ENCODE measurements at regions not wholly inside any gene's neighbourhood (a gene's known extent, or its start where the extent isn't known, plus 50 kb on each side); places are given as distances from the start of the nearest gene placed in this dataset.
"Not testable (repeated sequence)": the region's sequence is repeated elsewhere in the genome, so short reads cannot be mapped to it uniquely, and the experiment has no call there.

DNA sequence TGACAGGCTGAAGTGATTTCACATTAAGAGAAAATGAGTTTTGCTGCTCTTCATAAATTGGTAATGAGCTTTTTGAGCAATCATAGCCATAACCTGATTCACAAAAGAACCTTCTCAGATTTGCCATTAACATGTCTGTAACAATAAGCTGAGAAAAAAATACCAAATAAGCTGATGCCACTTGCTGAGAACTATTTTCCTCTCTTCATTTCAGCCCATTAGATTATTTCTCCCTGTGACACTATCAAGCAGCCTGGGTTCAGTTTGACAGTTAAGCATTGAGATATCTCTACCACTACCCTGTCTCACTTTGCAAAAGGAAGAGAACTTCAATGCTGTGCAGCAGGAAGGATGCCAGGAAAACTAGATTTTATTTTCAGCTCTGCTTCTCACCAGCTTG, 673.9 kb downstream of the TRIB2 start:
- H3K4me3 Mint-ChIP-seq = no peak overlapping the region
- Histone ChIP-seq H3K36me3 (ENCODE audit: control insufficient read depth in 2 of 2, extremely low read depth in 1 of 2, insufficient read depth in 1 of 2, low read length in 1 of 2) (no peaks in the 10 kb centered on the region), H3K27me3 (replicated peaks in 1 of 2; ENCODE audit: control insufficient read depth in 2 of 2, extremely low read depth in 1 of 2, insufficient read depth in 2 of 2, low read length in 1 of 2) (no peaks in the 10 kb centered on the region), H3K27ac (ENCODE audit: low read length) (no peak overlapping the region), H3K4me3 (ENCODE audit: control insufficient read depth in 1 of 2, extremely low read depth in 1 of 2, low read length in 1 of 2) (no peak overlapping the region), H3K4me1 (ENCODE audit: control insufficient read depth in 1 of 2, extremely low read depth in 1 of 2, insufficient read depth in 2 of 2, low read length in 2 of 2) (no peaks in the 10 kb centered on the region), H3K9me3 (no peaks in the 10 kb centered on the region)
- H3K4me1 Mint-ChIP-seq = no peaks in the 10 kb centered on the region
- ChIA-PET CTCF (no interaction called here), POLR2A (no interaction called here)
- DNase-seq (no peak), ATAC-seq (replicated peaks in 1 of 4) (no peak)
- H3K27me3 Mint-ChIP-seq = no peaks in the 10 kb centered on the region
- peaks cover 4 to 12% (median 11%) of the 10 kb centered on the region in 3 donors for H3K9me3 Mint-ChIP-seq
- H3K36me3 Mint-ChIP-seq = no peaks in the 10 kb centered on the region
- no peak overlapping the region for H3K27ac Mint-ChIP-seq

DNA sequence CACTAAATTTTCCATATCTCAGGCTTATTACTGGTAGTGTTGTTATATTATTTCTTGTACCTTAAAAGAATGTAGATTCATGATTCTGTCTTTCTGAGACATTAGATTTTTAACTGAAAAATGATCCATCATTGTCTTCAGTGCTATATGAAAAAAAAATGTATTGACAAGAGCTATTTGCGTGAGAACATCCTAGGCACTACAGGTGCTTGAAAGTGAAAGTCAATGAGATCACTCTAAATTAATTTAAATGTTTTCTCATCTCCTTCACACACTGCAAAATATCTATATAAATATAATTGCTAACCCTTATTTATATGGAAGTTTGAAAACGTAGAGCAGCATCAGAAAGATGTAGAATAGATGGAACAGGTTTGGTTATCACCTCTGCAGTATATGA, 684.6 kb downstream of the TRIB2 start:
- WGBS (ENCODE audit: insufficient coverage) = no CpG with 5 or more reads among the region's 2 CpGs
- no peaks in the 10 kb centered on the region for H3K4me1 ChIP-seq (ENCODE audit: control insufficient read depth in 1 of 2, extremely low read depth in 1 of 2, insufficient read depth in 2 of 2, low read length in 2 of 2)
- Mint-ChIP-seq H3K27me3 (no peaks in the 10 kb centered on the region), H3K4me1 (no peaks in the 10 kb centered on the region), H3K4me3 (no peak overlapping the region), H3K9me3 (peaks cover 11 to 28% (median 19%) of the 10 kb centered on the region in 3 donors), H3K36me3 (no peaks in the 10 kb centered on the region), H3K27ac (no peak overlapping the region)
- H3K9me3 ChIP-seq = no peaks in the 10 kb centered on the region
- no peaks in the 10 kb centered on the region for H3K36me3 ChIP-seq (ENCODE audit: control insufficient read depth in 2 of 2, extremely low read depth in 1 of 2, insufficient read depth in 1 of 2, low read length in 1 of 2)
- no peak overlapping the region for H3K27ac ChIP-seq (ENCODE audit: low read length)
- no peak for DNase-seq
- ChIA-PET CTCF (no interaction called here), POLR2A (no interaction called here)
- no peak for ATAC-seq (replicated peaks in 1 of 4)
- H3K27me3 ChIP-seq (replicated peaks in 1 of 2; ENCODE audit: control insufficient read depth in 2 of 2, extremely low read depth in 1 of 2, insufficient read depth in 2 of 2, low read length in 1 of 2) = no peaks in the 10 kb centered on the region
- H3K4me3 ChIP-seq (ENCODE audit: control insufficient read depth in 1 of 2, extremely low read depth in 1 of 2, low read length in 1 of 2) = no peak overlapping the region

DNA sequence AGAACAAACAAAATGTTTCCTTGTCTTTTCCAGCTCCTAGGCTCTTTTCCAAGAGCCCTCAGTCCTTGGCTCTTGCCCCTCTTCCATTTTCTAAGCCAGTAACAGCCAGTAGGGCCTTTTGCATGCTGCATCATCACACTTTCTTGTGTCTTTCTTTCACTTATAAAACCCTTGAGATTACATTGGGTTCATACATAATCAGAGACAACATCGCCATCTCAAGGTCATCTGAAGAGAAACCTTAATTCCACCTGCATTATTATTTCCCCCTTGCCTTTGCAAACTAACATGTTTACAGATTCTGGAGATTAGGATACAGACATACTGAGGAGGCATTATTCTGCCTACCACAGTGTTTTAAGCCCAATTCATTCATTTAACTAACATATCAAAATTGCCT, 697.3 kb downstream of the TRIB2 start:
- no CpG with 5 or more reads among the region's 1 CpG for WGBS (ENCODE audit: insufficient coverage)
- no peaks in the 10 kb centered on the region for H3K27me3 ChIP-seq (replicated peaks in 1 of 2; ENCODE audit: control insufficient read depth in 2 of 2, extremely low read depth in 1 of 2, insufficient read depth in 2 of 2, low read length in 1 of 2)
- H3K27ac Mint-ChIP-seq = no peak overlapping the region
- POLR2A ChIA-PET = no interaction called here
- peaks cover 4 to 12% (median 9%) of the 10 kb centered on the region in 3 donors for H3K9me3 Mint-ChIP-seq
- no peaks in the 10 kb centered on the region for H3K27me3 Mint-ChIP-seq
- H3K36me3 ChIP-seq (ENCODE audit: control insufficient read depth in 2 of 2, extremely low read depth in 1 of 2, insufficient read depth in 1 of 2, low read length in 1 of 2) = no peaks in the 10 kb centered on the region
- CTCF ChIA-PET = no interaction called here
- H3K36me3 Mint-ChIP-seq = no peaks in the 10 kb centered on the region
- H3K4me3 ChIP-seq (ENCODE audit: control insufficient read depth in 1 of 2, extremely low read depth in 1 of 2, low read length in 1 of 2) = no peak overlapping the region
- no peaks in the 10 kb centered on the region for H3K4me1 ChIP-seq (ENCODE audit: control insufficient read depth in 1 of 2, extremely low read depth in 1 of 2, insufficient read depth in 2 of 2, low read length in 2 of 2)
- no peaks in the 10 kb centered on the region for H3K4me1 Mint-ChIP-seq
- no peak overlapping the region for H3K4me3 Mint-ChIP-seq
- no peaks in the 10 kb centered on the region for H3K9me3 ChIP-seq
- DNase-seq (no peak), ATAC-seq (replicated peaks in 1 of 4) (no peak)
- H3K27ac ChIP-seq (ENCODE audit: low read length) = no peak overlapping the region

DNA sequence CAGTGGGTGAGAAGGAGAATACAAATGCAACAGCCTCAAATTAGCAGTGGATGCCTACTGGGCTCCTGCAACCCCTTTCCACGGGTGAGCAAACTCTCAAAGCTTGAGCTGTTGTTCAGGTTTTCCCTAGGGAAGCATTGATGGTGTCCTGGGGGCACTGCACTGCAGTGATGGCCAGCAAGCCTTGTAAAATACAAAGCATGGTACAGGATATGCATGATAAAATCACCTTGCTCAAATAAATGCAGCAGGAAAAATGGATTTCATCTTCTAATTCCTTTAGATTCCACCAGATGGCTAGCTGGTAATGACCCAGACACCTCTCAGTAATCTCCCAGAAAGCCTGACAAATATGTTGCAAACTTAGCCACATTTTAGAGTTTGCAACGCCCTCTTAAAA, 698.2 kb downstream of the TRIB2 start:
- ATAC-seq (replicated peaks in 1 of 4) = no peak
- 48% methylated on average over 2 of the region's 2 CpGs for WGBS (ENCODE audit: insufficient coverage)
- Mint-ChIP-seq H3K27me3 (no peaks in the 10 kb centered on the region), H3K4me1 (no peaks in the 10 kb centered on the region), H3K9me3 (peaks cover 4 to 12% (median 9%) of the 10 kb centered on the region in 3 donors), H3K36me3 (no peaks in the 10 kb centered on the region), H3K4me3 (no peak overlapping the region), H3K27ac (no peak overlapping the region)
- Histone ChIP-seq H3K36me3 (ENCODE audit: control insufficient read depth in 2 of 2, extremely low read depth in 1 of 2, insufficient read depth in 1 of 2, low read length in 1 of 2) (no peaks in the 10 kb centered on the region), H3K27ac (ENCODE audit: low read length) (no peak overlapping the region), H3K4me1 (ENCODE audit: control insufficient read depth in 1 of 2, extremely low read depth in 1 of 2, insufficient read depth in 2 of 2, low read length in 2 of 2) (no peaks in the 10 kb centered on the region), H3K4me3 (ENCODE audit: control insufficient read depth in 1 of 2, extremely low read depth in 1 of 2, low read length in 1 of 2) (no peak overlapping the region), H3K9me3 (no peaks in the 10 kb centered on the region), H3K27me3 (replicated peaks in 1 of 2; ENCODE audit: control insufficient read depth in 2 of 2, extremely low read depth in 1 of 2, insufficient read depth in 2 of 2, low read length in 1 of 2) (no peaks in the 10 kb centered on the region)
- no peak for DNase-seq
- ChIA-PET CTCF (interaction anchor here in 1 of 2 donors (0.6 kb wide), 1 partner anchor 17 kb away, joined by 3 read pairs; no protein-coding TSS in a partner anchor), POLR2A (no interaction called here)

DNA sequence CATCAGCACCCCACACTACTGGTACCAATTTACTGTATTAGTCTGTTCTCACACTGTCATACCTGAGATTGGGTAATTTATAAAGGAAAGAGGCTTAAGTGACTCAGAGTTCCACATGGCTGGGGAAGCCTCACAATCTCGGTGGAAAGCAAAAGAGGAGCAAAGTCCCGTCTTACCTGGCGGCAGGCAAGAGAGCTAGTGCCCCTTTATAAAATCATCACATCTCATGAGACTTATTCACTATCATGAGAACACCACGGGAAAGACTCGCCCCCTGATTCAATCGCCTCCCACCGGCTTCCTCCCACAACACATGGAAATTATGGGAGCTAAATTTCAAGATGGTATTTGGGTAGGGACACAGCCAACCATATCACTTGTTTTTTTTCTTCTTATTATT, 717.2 kb downstream of the TRIB2 start:
- H3K4me1 ChIP-seq (ENCODE audit: control insufficient read depth in 1 of 2, extremely low read depth in 1 of 2, insufficient read depth in 2 of 2, low read length in 2 of 2) = no peaks in the 10 kb centered on the region
- no peak overlapping the region for H3K4me3 ChIP-seq (ENCODE audit: control insufficient read depth in 1 of 2, extremely low read depth in 1 of 2, low read length in 1 of 2)
- H3K9me3 ChIP-seq = no peaks in the 10 kb centered on the region
- Mint-ChIP-seq H3K36me3 (no peaks in the 10 kb centered on the region), H3K4me1 (no peaks in the 10 kb centered on the region), H3K9me3 (peaks cover 0 to 20% (median 3%) of the 10 kb centered on the region in 3 donors), H3K27me3 (no peaks in the 10 kb centered on the region), H3K4me3 (no peak overlapping the region), H3K27ac (no peak overlapping the region)
- ChIA-PET CTCF (no interaction called here), POLR2A (no interaction called here)
- no peaks in the 10 kb centered on the region for H3K36me3 ChIP-seq (ENCODE audit: control insufficient read depth in 2 of 2, extremely low read depth in 1 of 2, insufficient read depth in 1 of 2, low read length in 1 of 2)
- ATAC-seq (replicated peaks in 1 of 4) = no peak
- H3K27me3 ChIP-seq (replicated peaks in 1 of 2; ENCODE audit: control insufficient read depth in 2 of 2, extremely low read depth in 1 of 2, insufficient read depth in 2 of 2, low read length in 1 of 2) = no peaks in the 10 kb centered on the region
- no CpG with 5 or more reads among the region's 7 CpGs for WGBS (ENCODE audit: insufficient coverage)
- no peak overlapping the region for H3K27ac ChIP-seq (ENCODE audit: low read length)
- no peak for DNase-seq

DNA sequence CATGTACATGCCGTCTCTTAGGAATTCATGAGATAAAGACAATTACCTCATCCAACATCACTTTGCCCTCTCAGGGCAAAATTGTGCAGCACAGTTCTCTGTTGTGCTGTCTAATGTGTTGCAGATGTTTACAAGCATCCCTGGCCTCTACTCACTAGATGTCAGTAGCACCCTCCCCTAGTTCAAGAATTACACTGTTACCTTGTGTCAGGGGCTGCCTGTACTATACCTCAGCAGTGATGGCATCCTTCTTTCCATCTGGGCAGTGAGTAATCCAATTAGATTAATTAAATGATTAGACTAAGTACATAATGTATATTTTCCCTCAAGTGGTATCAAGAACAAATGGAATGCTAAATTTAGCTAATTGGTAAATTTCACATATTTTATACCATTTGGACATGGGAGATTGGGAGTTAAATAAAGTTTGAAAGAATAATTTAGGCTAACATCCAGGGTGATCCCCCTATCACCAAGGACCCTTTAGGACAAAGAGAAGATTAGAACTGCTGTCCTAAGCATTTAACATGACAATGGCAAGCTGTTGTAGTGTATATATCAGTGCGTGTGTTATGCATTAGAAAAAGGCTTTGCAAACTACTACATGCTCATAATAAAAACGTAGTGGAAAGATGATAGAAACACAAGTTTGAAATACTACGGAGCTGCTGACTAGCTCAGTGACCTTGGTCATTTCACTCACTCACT, 727.0 kb downstream of the TRIB2 start:
- H3K27ac ChIP-seq (ENCODE audit: low read length); H3K27me3 Mint-ChIP-seq; CTCF ChIA-PET; H3K4me1 ChIP-seq (ENCODE audit: control insufficient read depth in 1 of 2, extremely low read depth in 1 of 2, insufficient read depth in 2 of 2, low read length in 2 of 2); H3K4me3 ChIP-seq (ENCODE audit: control insufficient read depth in 1 of 2, extremely low read depth in 1 of 2, low read length in 1 of 2); H3K4me1 Mint-ChIP-seq; H3K27ac Mint-ChIP-seq; H3K36me3 ChIP-seq (ENCODE audit: control insufficient read depth in 2 of 2, extremely low read depth in 1 of 2, insufficient read depth in 1 of 2, low read length in 1 of 2); H3K9me3 Mint-ChIP-seq; H3K4me3 Mint-ChIP-seq; POLR2A ChIA-PET; DNase-seq; H3K36me3 Mint-ChIP-seq; H3K27me3 ChIP-seq (replicated peaks in 1 of 2; ENCODE audit: control insufficient read depth in 2 of 2, extremely low read depth in 1 of 2, insufficient read depth in 2 of 2, low read length in 1 of 2); ATAC-seq (replicated peaks in 1 of 4); H3K9me3 ChIP-seq: not testable (repeated sequence)
- no CpG with 5 or more reads among the region's 4 CpGs for WGBS (ENCODE audit: insufficient coverage)

DNA sequence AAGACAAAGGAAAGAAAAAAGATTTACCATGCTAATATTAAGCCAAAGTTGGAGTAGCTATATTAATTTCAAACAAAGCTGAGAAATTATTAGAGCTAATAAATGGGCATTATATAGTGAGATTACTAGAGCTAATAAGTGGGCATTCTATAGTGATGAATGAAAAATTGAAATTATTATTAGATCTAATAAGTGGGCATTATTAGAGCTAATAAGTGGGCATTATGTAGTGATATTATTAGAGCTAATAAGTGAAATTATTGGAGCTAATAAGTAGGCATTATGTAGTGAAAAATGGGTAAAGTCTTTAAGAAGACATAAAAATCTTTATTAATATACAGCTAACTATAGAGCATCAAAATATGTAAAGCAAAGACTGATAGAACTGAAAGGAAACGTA, 745.7 kb downstream of the TRIB2 start:
- Mint-ChIP-seq H3K4me1 (no peaks in the 10 kb centered on the region), H3K4me3 (no peak overlapping the region), H3K27me3 (no peaks in the 10 kb centered on the region), H3K36me3 (no peaks in the 10 kb centered on the region), H3K9me3 (peaks cover 5 to 12% (median 9%) of the 10 kb centered on the region in 3 donors), H3K27ac (no peak overlapping the region)
- WGBS (ENCODE audit: insufficient coverage) = no CpG with 5 or more reads among the region's 1 CpG
- ChIA-PET CTCF (no interaction called here), POLR2A (no interaction called here)
- Histone ChIP-seq H3K36me3 (ENCODE audit: control insufficient read depth in 2 of 2, extremely low read depth in 1 of 2, insufficient read depth in 1 of 2, low read length in 1 of 2) (no peaks in the 10 kb centered on the region), H3K4me3 (ENCODE audit: control insufficient read depth in 1 of 2, extremely low read depth in 1 of 2, low read length in 1 of 2) (no peak overlapping the region), H3K27ac (ENCODE audit: low read length) (no peak overlapping the region), H3K9me3 (no peaks in the 10 kb centered on the region), H3K27me3 (replicated peaks in 1 of 2; ENCODE audit: control insufficient read depth in 2 of 2, extremely low read depth in 1 of 2, insufficient read depth in 2 of 2, low read length in 1 of 2) (peaks cover 0 to 3% of the 10 kb centered on the region in 2 experiments), H3K4me1 (ENCODE audit: control insufficient read depth in 1 of 2, extremely low read depth in 1 of 2, insufficient read depth in 2 of 2, low read length in 2 of 2) (no peaks in the 10 kb centered on the region)
- DNase-seq (no peak), ATAC-seq (replicated peaks in 1 of 4) (no peak)

Measured in T-cell (primary cell).